Endodermal cell (in vitro differentiated cells): ENCODE measurements at regions not wholly inside any gene's neighbourhood (a gene's known extent, or its start where the extent isn't known, plus 50 kb on each side); places are given as distances from the start of the nearest gene placed in this dataset.

Experiments
- DNase-seq: peaks from one replicate; pipeline ENCODE4 v3.0.0-alpha.2; 2017
- H3K27ac ChIP-seq: 2 replicates; pipeline ENCODE4 v1.5.1; 2013; ENCODE audit warnings: mild to moderate bottlenecking, low read depth, low read length, moderate library complexity
- H3K27me3 ChIP-seq: 2 replicates; pipeline ENCODE4 v1.6.1; 2013; ENCODE audit warnings: mild to moderate bottlenecking, low read length, moderate library complexity; ENCODE audit not compliant: insufficient read depth, control insufficient read depth, poor library complexity, severe bottlenecking
- H3K36me3 ChIP-seq: 2 replicates; pipeline ENCODE4 v1.7.0; 2013; ENCODE audit warnings: mild to moderate bottlenecking, low read length, moderate library complexity; ENCODE audit not compliant: control insufficient read depth, insufficient read depth
- H3K4me1 ChIP-seq: one replicate; pipeline ENCODE4 v1.7.0; 2013; ENCODE audit warnings: low read length; ENCODE audit not compliant: control insufficient read depth, insufficient read depth
- H3K4me3 ChIP-seq: 2 replicates; pipeline ENCODE4 v1.5.1; 2013; ENCODE audit warnings: mild to moderate bottlenecking, low read length, moderate library complexity
- H3K9ac ChIP-seq: 2 replicates; pipeline ENCODE4 v1.6.1; 2013; ENCODE audit warnings: mild to moderate bottlenecking, low read length, moderate library complexity; ENCODE audit not compliant: poor library complexity, severe bottlenecking; ENCODE audit errors: extremely low read depth
- H3K9me3 ChIP-seq: 2 replicates; pipeline ENCODE4 v1.6.1; 2013; ENCODE audit warnings: mild to moderate bottlenecking, low read length, moderate library complexity; ENCODE audit not compliant: control insufficient read depth
- H3K27ac Mint-ChIP-seq: 2 replicates; pipeline ENCODE4 v1.8.0; 2020; ENCODE audit warnings: mixed read lengths
- H3K27me3 Mint-ChIP-seq: 2 replicates; pipeline ENCODE4 v1.8.0; 2021; ENCODE audit warnings: mild to moderate bottlenecking, mixed read lengths; ENCODE audit not compliant: insufficient read depth
- H3K36me3 Mint-ChIP-seq: 2 replicates; pipeline ENCODE4 v1.8.0; 2020; ENCODE audit warnings: low read depth, mixed read lengths
- H3K4me1 Mint-ChIP-seq: 2 replicates; pipeline ENCODE4 v1.8.0; 2020; ENCODE audit warnings: mixed read lengths
- H3K4me3 Mint-ChIP-seq: 2 replicates; pipeline ENCODE4 v1.8.0; 2020; ENCODE audit warnings: mild to moderate bottlenecking, moderate library complexity, mixed read lengths
- H3K9me3 Mint-ChIP-seq: 2 replicates; pipeline ENCODE4 v1.8.0; 2020; ENCODE audit warnings: mild to moderate bottlenecking, mixed read lengths
- CTCF ChIP-seq: fragments of 200-600 bp; sonication (generic); conservative IDR thresholded peaks from 2 replicates; pipeline ENCODE4 v1.5.0; 2021; ENCODE audit warnings: antibody characterized with exemption, mild to moderate bottlenecking
- WGBS, 2 experiments: methylation state at CpG; one replicate each; pipeline versions ENCODE4 v1.1.5 to v1.1.7; 2013; ENCODE audit warnings: missing lambda C conversion rate in 2 of 2, mixed read lengths in 1 of 2; ENCODE audit not compliant: insufficient coverage in 1 of 2, insufficient read length in 1 of 2; 5-methylcytosine and 5-hydroxymethylcytosine counted together

GRCh38 chr3:96361241-96361640, 453.2 kb upstream of the EPHA6 start:
- no peak overlapping the region for H3K4me3 ChIP-seq
- no peak overlapping the region for H3K27ac ChIP-seq
- DNase-seq: no peak
- H3K9me3 ChIP-seq: no peaks in the 10 kb centered on the region
- Mint-ChIP-seq H3K4me1 (no peaks in the 10 kb centered on the region), H3K4me3 (no peak overlapping the region), H3K27me3 (no peaks in the 10 kb centered on the region), H3K9me3 (peaks cover 2% of the 10 kb centered on the region), H3K36me3 (no peaks in the 10 kb centered on the region), H3K27ac (no peak overlapping the region)
- no peaks in the 10 kb centered on the region for H3K27me3 ChIP-seq
- no peaks in the 10 kb centered on the region for H3K4me1 ChIP-seq
- 93 to 100% methylated on average over 1 of the region's 1 CpG for WGBS, 2 experiments
- no peak for TF ChIP-seq CTCF
- H3K9ac ChIP-seq: no peak overlapping the region
- H3K36me3 ChIP-seq: no peaks in the 10 kb centered on the region

- Mint-ChIP-seq H3K9me3 (no peaks in the 10 kb centered on the region), H3K4me3 (no peak overlapping the region), H3K27me3 (no peaks in the 10 kb centered on the region), H3K27ac (no peak overlapping the region), H3K4me1 (no peaks in the 10 kb centered on the region), H3K36me3 (no peaks in the 10 kb centered on the region)
- TF ChIP-seq CTCF: no peak
- no peak for DNase-seq
- Histone ChIP-seq H3K4me3 (no peak overlapping the region), H3K4me1 (no peaks in the 10 kb centered on the region), H3K9me3 (no peaks in the 10 kb centered on the region), H3K36me3 (no peaks in the 10 kb centered on the region), H3K27ac (no peak overlapping the region), H3K27me3 (no peaks in the 10 kb centered on the region), H3K9ac (no peak overlapping the region)
Observed at GRCh38 chr3:96370637-96371036, 443.8 kb upstream of the EPHA6 start.

- no peaks in the 10 kb centered on the region for H3K27me3 ChIP-seq
- Mint-ChIP-seq H3K36me3 (no peaks in the 10 kb centered on the region), H3K4me1 (no peaks in the 10 kb centered on the region), H3K27me3 (no peaks in the 10 kb centered on the region), H3K27ac (no peak overlapping the region), H3K9me3 (peaks cover 15% of the 10 kb centered on the region), H3K4me3 (no peak overlapping the region)
- no peak for DNase-seq
- H3K9ac ChIP-seq: no peak overlapping the region
- H3K4me3 ChIP-seq: no peak overlapping the region
- 80% methylated on average over 1 of the region's 1 CpG; no CpG with 5 or more reads in 1 of the 2 experiments for WGBS, 2 experiments
- H3K4me1 ChIP-seq: no peaks in the 10 kb centered on the region
- no peaks in the 10 kb centered on the region for H3K36me3 ChIP-seq
- no peak overlapping the region for H3K27ac ChIP-seq
- H3K9me3 ChIP-seq: peaks cover 5% of the 10 kb centered on the region
- no peak for TF ChIP-seq CTCF
Observed at GRCh38 chr3:96410006-96410730, 404.2 kb upstream of the EPHA6 start.
